ENCODE measurements at regions not wholly inside any gene's neighbourhood (a gene's known extent, or its start where the extent isn't known, plus 50 kb on each side); places are given as distances from the start of the nearest gene placed in this dataset.

GRCh38 chr2:41966431-41966893 lies 81.4 kb upstream of the PKDCC start:
- peak; percentile 98 for ATAC-seq (ENCODE audit: low read depth)
- Histone ChIP-seq H3K27ac (ENCODE audit: poor library complexity, severe bottlenecking) (no peak overlapping the region), H3K4me3 (ENCODE audit: severe bottlenecking) (no peak overlapping the region), H3K36me3 (ENCODE audit: low read depth) (no peaks in the 10 kb centered on the region), H3K9me3 (ENCODE audit: severe bottlenecking) (no peaks in the 10 kb centered on the region), H3K4me1 (ENCODE audit: insufficient read depth, poor library complexity, severe bottlenecking) (peaks cover 8% of the 10 kb centered on the region), H3K27me3 (ENCODE audit: insufficient read depth, poor library complexity, severe bottlenecking) (no peaks in the 10 kb centered on the region)
- TF ChIP-seq CTCF (IDR thresholded peaks at IDR 0.05; ENCODE audit: poor library complexity, severe bottlenecking) = no peak
- peak; percentile 90 for DNase-seq (ENCODE audit: low spot score)

- Histone ChIP-seq H3K27me3 (ENCODE audit: insufficient read depth, poor library complexity, severe bottlenecking) (no peaks in the 10 kb centered on the region), H3K4me3 (ENCODE audit: severe bottlenecking) (no peak overlapping the region), H3K4me1 (ENCODE audit: insufficient read depth, poor library complexity, severe bottlenecking) (peaks cover 8% of the 10 kb centered on the region), H3K27ac (ENCODE audit: poor library complexity, severe bottlenecking) (no peak overlapping the region), H3K36me3 (ENCODE audit: low read depth) (no peaks in the 10 kb centered on the region), H3K9me3 (ENCODE audit: severe bottlenecking) (no peaks in the 10 kb centered on the region)
- DNase-seq (ENCODE audit: low spot score) = no peak
- TF ChIP-seq CTCF (IDR thresholded peaks at IDR 0.05; ENCODE audit: poor library complexity, severe bottlenecking) = no peak
- ATAC-seq (ENCODE audit: low read depth) = no peak
Observed at GRCh38 chr2:41966920-41967319, 80.9 kb upstream of the PKDCC start.

- no peaks in the 10 kb centered on the region for H3K27me3 ChIP-seq (ENCODE audit: insufficient read depth, poor library complexity, severe bottlenecking)
- H3K4me1 ChIP-seq (ENCODE audit: insufficient read depth, poor library complexity, severe bottlenecking) = peaks cover 8% of the 10 kb centered on the region
- H3K36me3 ChIP-seq (ENCODE audit: low read depth) = no peaks in the 10 kb centered on the region
- DNase-seq (ENCODE audit: low spot score) (no peak), ATAC-seq (ENCODE audit: low read depth) (no peak)
- H3K9me3 ChIP-seq (ENCODE audit: severe bottlenecking) = no peaks in the 10 kb centered on the region
- no peak overlapping the region for H3K27ac ChIP-seq (ENCODE audit: poor library complexity, severe bottlenecking)
- TF ChIP-seq CTCF (IDR thresholded peaks at IDR 0.05; ENCODE audit: poor library complexity, severe bottlenecking) = no peak
- H3K4me3 ChIP-seq (ENCODE audit: severe bottlenecking) = no peak overlapping the region
Observed at GRCh38 chr2:41967476-41968181, 80.2 kb upstream of the PKDCC start.

GRCh38 chr2:41968182-41968578 lies 79.6 kb upstream of the PKDCC start:
- no peaks in the 10 kb centered on the region for H3K27me3 ChIP-seq (ENCODE audit: insufficient read depth, poor library complexity, severe bottlenecking)
- H3K4me1 ChIP-seq (ENCODE audit: insufficient read depth, poor library complexity, severe bottlenecking) = peaks cover 8% of the 10 kb centered on the region
- H3K9me3 ChIP-seq (ENCODE audit: severe bottlenecking) = no peaks in the 10 kb centered on the region
- ATAC-seq (ENCODE audit: low read depth) = no peak
- H3K27ac ChIP-seq (ENCODE audit: poor library complexity, severe bottlenecking) = no peak overlapping the region
- DNase-seq (ENCODE audit: low spot score) = no peak
- H3K4me3 ChIP-seq (ENCODE audit: severe bottlenecking) = no peak overlapping the region
- no peaks in the 10 kb centered on the region for H3K36me3 ChIP-seq (ENCODE audit: low read depth)
- TF ChIP-seq CTCF (IDR thresholded peaks at IDR 0.05; ENCODE audit: poor library complexity, severe bottlenecking) = no peak

- H3K4me1 ChIP-seq (ENCODE audit: insufficient read depth, poor library complexity, severe bottlenecking) = peaks cover 4% of the 10 kb centered on the region
- no peaks in the 10 kb centered on the region for H3K27me3 ChIP-seq (ENCODE audit: insufficient read depth, poor library complexity, severe bottlenecking)
- no peak overlapping the region for H3K4me3 ChIP-seq (ENCODE audit: severe bottlenecking)
- ATAC-seq (ENCODE audit: low read depth) (no peak), DNase-seq (ENCODE audit: low spot score) (no peak)
- H3K27ac ChIP-seq (ENCODE audit: poor library complexity, severe bottlenecking) = no peak overlapping the region
- H3K36me3 ChIP-seq (ENCODE audit: low read depth) = no peaks in the 10 kb centered on the region
- H3K9me3 ChIP-seq (ENCODE audit: severe bottlenecking) = no peaks in the 10 kb centered on the region
- no peak for TF ChIP-seq CTCF (IDR thresholded peaks at IDR 0.05; ENCODE audit: poor library complexity, severe bottlenecking)
Observed at GRCh38 chr2:41970988-41971660, 76.7 kb upstream of the PKDCC start.

Data from RWPE2 (cell line).